ENCODE measurements at regions not wholly inside any gene's neighbourhood (a gene's known extent, or its start where the extent isn't known, plus 50 kb on each side); places are given as distances from the start of the nearest gene placed in this dataset.

DNA sequence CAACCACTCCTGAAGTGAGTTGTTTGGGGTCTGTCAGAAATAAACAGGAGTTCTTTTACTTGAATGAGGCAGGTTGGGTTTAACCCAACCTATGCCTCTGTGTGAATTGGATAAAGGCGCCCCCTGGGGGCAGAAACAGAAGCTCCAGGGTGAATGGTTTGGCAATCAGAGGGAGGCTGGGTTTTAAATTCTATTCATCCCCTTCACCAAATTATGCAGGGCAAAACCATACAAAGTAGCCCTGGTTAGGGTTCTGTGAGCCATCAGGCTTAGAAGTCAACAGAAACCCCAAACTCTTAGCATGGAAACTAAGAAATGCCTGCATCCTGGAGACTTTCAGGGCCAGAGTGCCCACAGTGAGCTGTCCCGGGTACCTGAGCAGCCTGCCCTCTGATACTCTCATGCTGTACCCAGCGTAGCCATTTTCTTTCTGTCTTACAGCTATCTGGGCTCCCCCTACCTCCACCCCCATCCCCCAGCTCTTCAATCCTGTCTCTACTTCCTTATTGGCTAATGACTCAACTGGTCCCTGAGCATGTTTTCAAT is 241.5 kb downstream of the ICOS start:
- no peaks in the 10 kb centered on the region for H3K4me1 Mint-ChIP-seq
- 75% methylated on average over 2 of the region's 3 CpGs for WGBS (ENCODE audit: insufficient coverage)
- no peaks in the 10 kb centered on the region for H3K9me3 ChIP-seq
- ChIA-PET CTCF (interaction anchor here (0.5 to 3.2 kb wide), 32 partner anchors 9 to 1965 kb away, joined by 3 to 29 read pairs (median 4); no protein-coding TSS in a partner anchor), POLR2A (interaction anchor here in 1 of 2 donors (0.6 kb wide), 1 partner anchor 70 kb away, joined by 4 read pairs; no protein-coding TSS in a partner anchor)
- H3K27me3 Mint-ChIP-seq: peaks cover 4 to 5% of the 10 kb centered on the region in 2 donors
- H3K27me3 ChIP-seq (replicated peaks in 1 of 2; ENCODE audit: control insufficient read depth in 2 of 2, extremely low read depth in 1 of 2, insufficient read depth in 2 of 2, low read length in 1 of 2): peaks cover 0 to 2% of the 10 kb centered on the region in 2 experiments
- no peak overlapping the region for H3K27ac ChIP-seq (ENCODE audit: low read length)
- DNase-seq: peak; percentile 30 to 74 (median 58)
- ATAC-seq (replicated peaks in 1 of 4): peak; percentile 77 to 80 (median 79)
- H3K9me3 Mint-ChIP-seq: no peaks in the 10 kb centered on the region
- no peak overlapping the region for H3K4me3 Mint-ChIP-seq
- no peaks in the 10 kb centered on the region for H3K36me3 Mint-ChIP-seq
- no peak overlapping the region for H3K4me3 ChIP-seq (ENCODE audit: control insufficient read depth in 1 of 2, extremely low read depth in 1 of 2, low read length in 1 of 2)
- H3K36me3 ChIP-seq (ENCODE audit: control insufficient read depth in 2 of 2, extremely low read depth in 1 of 2, insufficient read depth in 1 of 2, low read length in 1 of 2): no peaks in the 10 kb centered on the region
- H3K4me1 ChIP-seq (ENCODE audit: control insufficient read depth in 1 of 2, extremely low read depth in 1 of 2, insufficient read depth in 2 of 2, low read length in 2 of 2): peaks cover 0 to 4% of the 10 kb centered on the region in 2 experiments
- H3K27ac Mint-ChIP-seq: no peak overlapping the region

DNA sequence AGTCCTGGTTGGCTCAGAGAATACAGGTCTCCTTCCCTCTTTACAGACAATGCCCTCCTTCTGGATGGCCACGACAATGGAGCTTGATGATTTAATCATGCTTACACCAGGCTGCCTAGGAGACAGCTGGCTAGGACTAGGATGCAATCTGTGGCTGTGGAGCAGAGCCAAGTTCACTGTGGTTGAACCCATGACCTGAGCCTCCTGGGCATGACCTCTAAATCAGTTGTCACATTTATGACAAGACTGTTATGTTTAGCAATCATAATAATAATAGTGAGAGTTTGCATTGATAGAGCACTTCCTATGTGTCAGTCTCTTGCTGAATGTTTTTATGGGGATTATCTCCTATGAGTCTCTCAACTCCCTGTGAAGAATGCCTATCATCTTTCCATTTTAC is 244.1 kb downstream of the ICOS start:
- Mint-ChIP-seq H3K4me3 (no peak overlapping the region), H3K27ac (no peak overlapping the region), H3K9me3 (no peaks in the 10 kb centered on the region), H3K36me3 (no peaks in the 10 kb centered on the region), H3K27me3 (peaks cover 4 to 5% of the 10 kb centered on the region in 2 donors), H3K4me1 (no peaks in the 10 kb centered on the region)
- H3K4me1 ChIP-seq (ENCODE audit: control insufficient read depth in 1 of 2, extremely low read depth in 1 of 2, insufficient read depth in 2 of 2, low read length in 2 of 2): peaks cover 0 to 4% of the 10 kb centered on the region in 2 experiments
- H3K9me3 ChIP-seq: no peaks in the 10 kb centered on the region
- 64% methylated on average over 1 of the region's 1 CpG for WGBS (ENCODE audit: insufficient coverage)
- POLR2A ChIA-PET: no interaction called here
- no peaks in the 10 kb centered on the region for H3K36me3 ChIP-seq (ENCODE audit: control insufficient read depth in 2 of 2, extremely low read depth in 1 of 2, insufficient read depth in 1 of 2, low read length in 1 of 2)
- DNase-seq (no peak), ATAC-seq (replicated peaks in 1 of 4) (no peak)
- CTCF ChIA-PET: interaction anchor here (0.6 to 1.5 kb wide), 3 partner anchors 14 to 1764 kb away, joined by 3 to 4 read pairs (median 3); no protein-coding TSS in a partner anchor
- peaks cover 0 to 2% of the 10 kb centered on the region in 2 experiments for H3K27me3 ChIP-seq (replicated peaks in 1 of 2; ENCODE audit: control insufficient read depth in 2 of 2, extremely low read depth in 1 of 2, insufficient read depth in 2 of 2, low read length in 1 of 2)
- no peak overlapping the region for H3K4me3 ChIP-seq (ENCODE audit: control insufficient read depth in 1 of 2, extremely low read depth in 1 of 2, low read length in 1 of 2)
- H3K27ac ChIP-seq (ENCODE audit: low read length): no peak overlapping the region

DNA sequence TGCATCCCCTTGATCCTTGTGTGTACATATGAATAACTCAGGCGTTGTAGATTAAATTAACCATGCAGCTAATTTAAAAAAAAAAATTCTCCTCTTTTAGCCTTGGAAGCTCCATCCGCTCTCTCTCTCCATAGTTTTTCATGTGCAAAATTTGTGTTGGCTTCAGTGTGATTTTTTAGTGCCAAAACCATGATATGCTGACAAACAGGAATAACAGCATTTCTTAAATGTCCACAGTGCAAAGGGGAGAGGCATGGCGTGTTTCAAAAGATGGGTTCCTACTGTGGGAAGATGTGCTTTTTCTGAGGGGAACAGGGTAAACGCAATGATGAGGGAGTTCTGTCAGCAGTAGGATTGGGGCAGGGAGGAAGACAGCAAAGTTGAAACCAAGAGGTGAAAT is 247.0 kb downstream of the ICOS start:
- WGBS (ENCODE audit: insufficient coverage): no CpG with 5 or more reads among the region's 4 CpGs
- POLR2A ChIA-PET: no interaction called here
- no peak for ATAC-seq (replicated peaks in 1 of 4)
- CTCF ChIA-PET: interaction anchor here in 1 of 2 donors (1.3 kb wide), 1 partner anchor 38 kb away, joined by 4 read pairs; no protein-coding TSS in a partner anchor
- Mint-ChIP-seq H3K27me3 (peaks cover under 1 to 2% of the 10 kb centered on the region in 2 donors), H3K36me3 (no peaks in the 10 kb centered on the region), H3K9me3 (no peaks in the 10 kb centered on the region), H3K4me3 (no peak overlapping the region), H3K27ac (no peak overlapping the region), H3K4me1 (peaks cover 16 to 25% (median 19%) of the 10 kb centered on the region in 3 donors)
- H3K4me1 ChIP-seq (ENCODE audit: control insufficient read depth in 1 of 2, extremely low read depth in 1 of 2, insufficient read depth in 2 of 2, low read length in 2 of 2): no peaks in the 10 kb centered on the region
- H3K27ac ChIP-seq (ENCODE audit: low read length): no peak overlapping the region
- no peaks in the 10 kb centered on the region for H3K9me3 ChIP-seq
- no peaks in the 10 kb centered on the region for H3K36me3 ChIP-seq (ENCODE audit: control insufficient read depth in 2 of 2, extremely low read depth in 1 of 2, insufficient read depth in 1 of 2, low read length in 1 of 2)
- no peak overlapping the region for H3K4me3 ChIP-seq (ENCODE audit: control insufficient read depth in 1 of 2, extremely low read depth in 1 of 2, low read length in 1 of 2)
- no peak for DNase-seq
- H3K27me3 ChIP-seq (replicated peaks in 1 of 2; ENCODE audit: control insufficient read depth in 2 of 2, extremely low read depth in 1 of 2, insufficient read depth in 2 of 2, low read length in 1 of 2): no peaks in the 10 kb centered on the region

DNA sequence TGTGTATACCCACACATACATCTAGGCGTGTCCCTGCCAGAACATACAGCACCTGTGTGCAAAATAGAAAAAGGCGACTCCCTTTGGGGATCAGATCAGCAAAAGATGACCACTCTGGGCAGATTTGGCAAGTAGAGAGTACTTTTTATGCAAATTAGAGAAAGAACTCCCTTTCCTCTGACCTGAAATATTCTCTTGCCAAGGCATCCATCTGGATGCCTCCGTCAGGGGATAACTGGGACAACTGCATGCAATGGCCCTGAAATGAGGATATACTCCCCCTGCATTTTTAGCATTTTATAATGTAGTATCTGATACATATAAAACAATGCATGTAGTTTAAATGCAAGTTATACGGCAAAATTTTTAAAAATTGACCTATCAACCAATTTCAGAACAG is 247.7 kb downstream of the ICOS start:
- no peak overlapping the region for H3K4me3 Mint-ChIP-seq
- H3K9me3 Mint-ChIP-seq: no peaks in the 10 kb centered on the region
- H3K4me1 ChIP-seq (ENCODE audit: control insufficient read depth in 1 of 2, extremely low read depth in 1 of 2, insufficient read depth in 2 of 2, low read length in 2 of 2): no peaks in the 10 kb centered on the region
- H3K36me3 ChIP-seq (ENCODE audit: control insufficient read depth in 2 of 2, extremely low read depth in 1 of 2, insufficient read depth in 1 of 2, low read length in 1 of 2): no peaks in the 10 kb centered on the region
- H3K9me3 ChIP-seq: no peaks in the 10 kb centered on the region
- no peak overlapping the region for H3K27ac Mint-ChIP-seq
- DNase-seq: no peak
- no peak overlapping the region for H3K27ac ChIP-seq (ENCODE audit: low read length)
- no peak overlapping the region for H3K4me3 ChIP-seq (ENCODE audit: control insufficient read depth in 1 of 2, extremely low read depth in 1 of 2, low read length in 1 of 2)
- H3K27me3 Mint-ChIP-seq: peaks cover 0 to under 1% of the 10 kb centered on the region in 2 donors
- POLR2A ChIA-PET: no interaction called here
- WGBS (ENCODE audit: insufficient coverage): no CpG with 5 or more reads among the region's 4 CpGs
- H3K4me1 Mint-ChIP-seq: peaks cover 16 to 27% (median 19%) of the 10 kb centered on the region in 3 donors
- CTCF ChIA-PET: no interaction called here
- H3K36me3 Mint-ChIP-seq: no peaks in the 10 kb centered on the region
- no peak for ATAC-seq (replicated peaks in 1 of 4)
- no peaks in the 10 kb centered on the region for H3K27me3 ChIP-seq (replicated peaks in 1 of 2; ENCODE audit: control insufficient read depth in 2 of 2, extremely low read depth in 1 of 2, insufficient read depth in 2 of 2, low read length in 1 of 2)

DNA sequence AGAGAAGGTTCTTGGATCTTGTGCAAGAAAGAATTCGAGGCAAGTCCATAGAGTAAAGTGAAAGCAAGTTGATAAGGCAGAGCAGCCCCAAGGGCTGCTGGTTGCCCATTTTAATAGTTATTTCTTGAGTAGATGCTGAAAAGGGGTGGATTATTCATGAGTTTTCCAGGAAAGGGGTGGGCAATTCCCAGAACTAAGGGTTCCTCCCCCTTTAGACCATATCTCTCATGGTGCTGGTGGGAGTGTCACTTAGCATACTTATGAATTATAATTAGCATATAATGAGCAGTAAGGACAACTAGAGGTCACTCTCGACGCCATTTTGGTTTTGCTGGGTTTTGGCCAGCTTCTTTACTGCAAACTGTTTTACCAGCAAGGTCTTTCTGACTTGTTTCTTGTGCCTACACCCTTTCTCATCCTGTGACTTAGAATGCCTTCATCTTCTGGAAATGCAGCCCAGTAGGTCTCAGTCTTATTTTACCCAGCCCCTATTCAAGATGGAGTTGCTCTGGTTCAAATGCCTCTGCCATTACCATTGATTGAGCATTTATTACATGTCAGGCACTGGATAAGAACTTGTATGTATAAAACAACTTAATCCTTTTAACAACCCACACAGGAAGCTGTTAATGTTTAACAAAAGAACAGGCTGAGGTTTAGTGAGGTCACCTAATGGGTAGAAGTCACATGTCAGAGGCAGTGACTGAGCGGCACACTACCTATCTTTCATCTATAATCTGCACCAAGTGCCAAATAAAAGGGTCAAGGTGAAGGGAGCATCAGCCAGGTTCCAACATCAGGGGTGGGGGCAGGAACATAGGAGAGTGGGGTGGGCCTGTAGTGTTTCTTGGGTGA is 250.9 kb downstream of the ICOS start:
- H3K4me3 ChIP-seq (ENCODE audit: control insufficient read depth in 1 of 2, extremely low read depth in 1 of 2, low read length in 1 of 2): no peak overlapping the region
- Mint-ChIP-seq H3K4me1 (peaks cover 16 to 27% (median 19%) of the 10 kb centered on the region in 3 donors), H3K9me3 (no peaks in the 10 kb centered on the region), H3K27ac (no peak overlapping the region), H3K36me3 (no peaks in the 10 kb centered on the region), H3K4me3 (no peak overlapping the region), H3K27me3 (peaks cover 0 to 8% of the 10 kb centered on the region in 2 donors)
- DNase-seq: no peak
- no peaks in the 10 kb centered on the region for H3K4me1 ChIP-seq (ENCODE audit: control insufficient read depth in 1 of 2, extremely low read depth in 1 of 2, insufficient read depth in 2 of 2, low read length in 2 of 2)
- no peaks in the 10 kb centered on the region for H3K36me3 ChIP-seq (ENCODE audit: control insufficient read depth in 2 of 2, extremely low read depth in 1 of 2, insufficient read depth in 1 of 2, low read length in 1 of 2)
- no peaks in the 10 kb centered on the region for H3K9me3 ChIP-seq
- no peaks in the 10 kb centered on the region for H3K27me3 ChIP-seq (replicated peaks in 1 of 2; ENCODE audit: control insufficient read depth in 2 of 2, extremely low read depth in 1 of 2, insufficient read depth in 2 of 2, low read length in 1 of 2)
- no peak overlapping the region for H3K27ac ChIP-seq (ENCODE audit: low read length)
- ChIA-PET CTCF (interaction anchor here (0.8 to 1.1 kb wide), 2 partner anchors 8 to 10 kb away, joined by 3 read pairs; no protein-coding TSS in a partner anchor), POLR2A (no interaction called here)
- peak in 3 of 4 experiments; percentile 36 to 45 (median 37) for ATAC-seq (replicated peaks in 1 of 4)
- WGBS (ENCODE audit: insufficient coverage): 68% methylated on average over 3 of the region's 4 CpGs

DNA sequence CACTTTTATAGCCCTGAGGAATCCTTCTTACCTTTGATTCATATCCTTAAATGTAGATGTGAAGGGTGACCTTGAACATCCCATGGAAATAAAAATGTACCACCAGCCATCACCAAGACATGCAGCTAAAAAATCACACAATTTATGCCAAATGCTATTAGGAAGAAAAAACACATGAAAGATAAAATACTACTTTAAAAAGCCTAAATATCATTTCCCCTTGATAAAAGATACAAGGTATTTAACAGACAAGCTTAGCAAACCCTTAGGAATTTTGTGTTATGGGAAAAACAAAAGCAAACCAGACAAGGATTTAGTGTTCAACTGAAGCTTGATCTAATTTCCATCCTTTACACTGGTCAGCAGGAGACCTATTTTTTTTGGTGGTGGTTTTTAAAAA is 255.0 kb downstream of the ICOS start:
- H3K27me3 ChIP-seq (replicated peaks in 1 of 2; ENCODE audit: control insufficient read depth in 2 of 2, extremely low read depth in 1 of 2, insufficient read depth in 2 of 2, low read length in 1 of 2): no peaks in the 10 kb centered on the region
- no peak overlapping the region for H3K27ac Mint-ChIP-seq
- no peak for DNase-seq
- peaks cover 12 to 18% of the 10 kb centered on the region in 2 donors for H3K27me3 Mint-ChIP-seq
- no peaks in the 10 kb centered on the region for H3K36me3 ChIP-seq (ENCODE audit: control insufficient read depth in 2 of 2, extremely low read depth in 1 of 2, insufficient read depth in 1 of 2, low read length in 1 of 2)
- H3K4me1 ChIP-seq (ENCODE audit: control insufficient read depth in 1 of 2, extremely low read depth in 1 of 2, insufficient read depth in 2 of 2, low read length in 2 of 2): no peaks in the 10 kb centered on the region
- H3K27ac ChIP-seq (ENCODE audit: low read length): no peak overlapping the region
- H3K9me3 ChIP-seq: no peaks in the 10 kb centered on the region
- H3K4me3 ChIP-seq (ENCODE audit: control insufficient read depth in 1 of 2, extremely low read depth in 1 of 2, low read length in 1 of 2): no peak overlapping the region
- no peak overlapping the region for H3K4me3 Mint-ChIP-seq
- H3K36me3 Mint-ChIP-seq: no peaks in the 10 kb centered on the region
- ChIA-PET POLR2A (no interaction called here), CTCF (interaction anchor here in 1 of 2 donors (0.5 kb wide), 2 partner anchors 932 to 1040 kb away, joined by 3 to 4 read pairs; no protein-coding TSS in a partner anchor)
- ATAC-seq (replicated peaks in 1 of 4): no peak
- no peaks in the 10 kb centered on the region for H3K9me3 Mint-ChIP-seq
- peaks cover 15 to 22% (median 16%) of the 10 kb centered on the region in 3 donors for H3K4me1 Mint-ChIP-seq

All from T-cell (primary cell).